Colonic mucosa (tissue), 4 donors: ENCODE measurements at regions not wholly inside any gene's neighbourhood (a gene's known extent, or its start where the extent isn't known, plus 50 kb on each side); places are given as distances from the start of the nearest gene placed in this dataset.

Experiments
- DNase-seq: peaks from one replicate; pipeline ENCODE4 v3.0.0-alpha.2; 2020
- H3K27ac ChIP-seq: fragments of 200-600 bp; one replicate; pipeline ENCODE4 v1.8.0; 2021
- H3K27me3 ChIP-seq: fragments of 200-600 bp; one replicate; pipeline ENCODE4 v1.8.0; 2021
- H3K36me3 ChIP-seq: fragments of 200-600 bp; one replicate; pipeline ENCODE4 v1.8.0; 2021
- H3K4me1 ChIP-seq: fragments of 200-600 bp; one replicate; pipeline ENCODE4 v1.8.0; 2021; ENCODE audit warnings: mild to moderate bottlenecking
- H3K4me3 ChIP-seq: fragments of 200-600 bp; one replicate; pipeline ENCODE4 v1.8.0; 2021
- H3K9ac ChIP-seq, 2 donors: one replicate each; pipeline ENCODE4 v1.7.0; 2013; ENCODE audit warnings: control low read depth in 2 of 2, low read depth in 2 of 2, low read length in 2 of 2
- H3K9me3 ChIP-seq: fragments of 200-600 bp; one replicate; pipeline ENCODE4 v1.8.0; 2021
- CTCF ChIP-seq: fragments of 200-600 bp; IDR thresholded peaks from one replicate; pipeline ENCODE4 v1.8.0; 2022; ENCODE audit warnings: antibody characterized with exemption, mild to moderate bottlenecking
- intact Hi-C: fragments of 100-400 bp; cut with DNase I; formaldehyde crosslinking; loops from one replicate; pipeline ENCODE4 v1.14.1; 2022
- donor health status: healthy.
- donor health status: DM: no; HTN: no; CAD: no.
- donor health status: DM: no; HTN: no; CAD: no.

GRCh38 chr17:68197997-68198930 lies 49.6 kb upstream of the AMZ2 start:
- Histone ChIP-seq H3K27me3 (peaks cover 54% of the 10 kb centered on the region), H3K27ac (no peak overlapping the region), H3K9ac (no peak overlapping the region), H3K4me1 (peaks cover 22% of the 10 kb centered on the region), H3K36me3 (no peaks in the 10 kb centered on the region), H3K4me3 (peak overlapping the region; percentile 26), H3K9me3 (no peaks in the 10 kb centered on the region)
- no peak for TF ChIP-seq CTCF
- intact Hi-C loops = no loop called here
- DNase-seq = no peak
